ENCODE measurements at regions not wholly inside any gene's neighbourhood (a gene's known extent, or its start where the extent isn't known, plus 50 kb on each side); places are given as distances from the start of the nearest gene placed in this dataset.

DNA sequence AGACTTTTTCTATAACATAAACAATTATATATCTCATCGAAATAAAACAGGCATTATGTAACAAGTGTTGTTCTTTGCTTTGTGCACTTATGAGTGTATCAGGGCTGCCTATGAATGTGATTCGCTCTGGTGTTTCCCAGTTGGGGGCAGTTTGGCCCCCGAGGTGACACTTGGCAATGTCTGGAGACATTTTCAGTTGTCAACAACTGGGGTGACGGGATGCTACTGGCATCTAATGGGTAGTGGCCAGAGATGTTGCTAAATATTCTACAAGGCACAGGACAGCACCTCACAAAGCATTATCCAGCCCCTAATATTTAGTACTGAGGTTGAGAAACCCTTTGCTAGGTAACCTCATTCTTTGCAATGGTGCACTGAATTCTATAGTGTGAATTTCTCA, 83.3 kb downstream of the PLCE1 start:
- TF ChIP-seq, protein P1, sequence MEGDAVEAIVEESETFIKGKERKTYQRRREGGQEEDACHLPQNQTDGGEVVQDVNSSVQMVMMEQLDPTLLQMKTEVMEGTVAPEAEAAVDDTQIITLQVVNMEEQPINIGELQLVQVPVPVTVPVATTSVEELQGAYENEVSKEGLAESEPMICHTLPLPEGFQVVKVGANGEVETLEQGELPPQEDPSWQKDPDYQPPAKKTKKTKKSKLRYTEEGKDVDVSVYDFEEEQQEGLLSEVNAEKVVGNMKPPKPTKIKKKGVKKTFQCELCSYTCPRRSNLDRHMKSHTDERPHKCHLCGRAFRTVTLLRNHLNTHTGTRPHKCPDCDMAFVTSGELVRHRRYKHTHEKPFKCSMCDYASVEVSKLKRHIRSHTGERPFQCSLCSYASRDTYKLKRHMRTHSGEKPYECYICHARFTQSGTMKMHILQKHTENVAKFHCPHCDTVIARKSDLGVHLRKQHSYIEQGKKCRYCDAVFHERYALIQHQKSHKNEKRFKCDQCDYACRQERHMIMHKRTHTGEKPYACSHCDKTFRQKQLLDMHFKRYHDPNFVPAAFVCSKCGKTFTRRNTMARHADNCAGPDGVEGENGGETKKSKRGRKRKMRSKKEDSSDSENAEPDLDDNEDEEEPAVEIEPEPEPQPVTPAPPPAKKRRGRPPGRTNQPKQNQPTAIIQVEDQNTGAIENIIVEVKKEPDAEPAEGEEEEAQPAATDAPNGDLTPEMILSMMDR (IDR thresholded peaks at IDR 0.05) = no peak
- no peak for TF ChIP-seq EZH2 (IDR thresholded peaks at IDR 0.05; ENCODE audit: borderline replicate concordance, insufficient read depth, low read depth, low read length, poor library complexity, severe bottlenecking)
